Psoas muscle (tissue), 7 donors: ENCODE measurements at regions not wholly inside any gene's neighbourhood (a gene's known extent, or its start where the extent isn't known, plus 50 kb on each side); places are given as distances from the start of the nearest gene placed in this dataset.

ENCODE experiments used
- ATAC-seq, 4 donors: fragments of 200-7000 bp; cut with Tn5 transposase; one replicate each; pipeline ENCODE4 v1.9.1; 2020; ENCODE audit warnings: moderate library complexity in 3 of 4, mild to moderate bottlenecking in 2 of 4
- DNase-seq, 2 donors: peaks; one replicate each; pipeline ENCODE4 v3.0.0-alpha.2; 2020
- H3K27ac ChIP-seq: fragments of 200-600 bp; one replicate; pipeline ENCODE4 v1.8.0; 2022
- H3K27me3 ChIP-seq, 3 donors: fragments of 200-600 bp in 1 of 3; one replicate each; pipeline versions ENCODE4 v1.6.1 to v1.8.0; 2013 to 2022; ENCODE audit warnings: low read length in 2 of 3, mild to moderate bottlenecking in 2 of 3, moderate library complexity in 1 of 3; ENCODE audit not compliant: insufficient read depth in 3 of 3
- H3K36me3 ChIP-seq, 2 donors: fragments of 200-600 bp in 1 of 2; one replicate each; pipeline versions ENCODE4 v1.6.1 to v1.8.0; 2013 to 2022; ENCODE audit warnings: low read depth in 1 of 2, mild to moderate bottlenecking in 1 of 2, moderate library complexity in 1 of 2; ENCODE audit not compliant: insufficient read depth in 1 of 2
- H3K4me1 ChIP-seq: fragments of 200-600 bp; one replicate; pipeline ENCODE4 v1.8.0; 2022
- H3K4me3 ChIP-seq: fragments of 200-600 bp; one replicate; pipeline ENCODE4 v1.8.0; 2022; ENCODE audit warnings: mild to moderate bottlenecking
- H3K9me3 ChIP-seq: fragments of 200-600 bp; one replicate; pipeline ENCODE4 v1.8.0; 2022
- WGBS, 3 donors: extraction: QIAGEN DNeasy Blood & Tissue Kit; methylation state at CpG; one replicate each; pipeline versions ENCODE4 v1.1.6 to v1.1.7; 2013; 5-methylcytosine and 5-hydroxymethylcytosine counted together
- intact Hi-C, 2 donors: fragments of 100-400 bp; cut with DNase I; formaldehyde crosslinking; loops; one replicate each; pipeline versions ENCODE4 v1.11.0 to v1.14.2; 2022
- TF ChIP-seq, protein P1 (sequence below): fragments of 200-600 bp; IDR thresholded peaks from one replicate; pipeline ENCODE4 v1.8.0; 2022; ENCODE audit warnings: antibody characterized with exemption
- donor health status: healthy with polysubstance abuse.
- donor health status: DM: no; HTN: no; CAD: no; lungs with moderate emphysema.
- donor health status: Bipolar disorder and iron deficiency.
- donor health status: healthy.
- donor health status: DM: yes; HTN: yes; CAD: no.
- donor health status: DM: no; HTN: no; CAD: no.
- donor health status: DM: yes; HTN: yes; CAD: no.

DNA sequence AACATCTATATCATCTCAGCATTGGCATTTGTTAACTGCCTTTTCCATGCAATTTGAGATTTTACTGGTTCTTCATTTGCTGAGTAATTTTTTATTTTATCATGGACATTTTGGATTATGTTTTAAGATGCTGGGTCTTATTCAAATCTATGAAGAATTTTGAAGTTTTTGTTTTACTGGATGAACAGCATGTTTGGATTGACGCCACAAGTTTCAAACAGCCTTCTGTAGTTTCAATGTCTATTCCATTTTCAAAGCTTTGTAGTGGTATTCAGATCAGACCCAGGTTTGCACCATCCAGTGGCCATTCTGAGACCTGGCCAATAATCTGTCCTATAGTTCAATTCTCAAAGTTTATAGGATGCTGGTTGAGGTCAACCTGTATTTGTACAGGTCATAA lies 148.4 kb upstream of the STMND1 start:
- no peak overlapping the region for H3K27ac ChIP-seq
- DNase-seq (no peak), ATAC-seq (no peak)
- intact Hi-C loops: no loop called here
- no peaks in the 10 kb centered on the region for H3K9me3 ChIP-seq
- peaks cover 1% of the 10 kb centered on the region for H3K4me1 ChIP-seq
- no peaks in the 10 kb centered on the region for H3K36me3 ChIP-seq
- no peaks in the 10 kb centered on the region for H3K27me3 ChIP-seq
- H3K4me3 ChIP-seq: no peak overlapping the region
- WGBS, 3 donors: 97 to 99% (median 97%) methylated on average over 1 of the region's 1 CpG
- TF ChIP-seq, protein P1, sequence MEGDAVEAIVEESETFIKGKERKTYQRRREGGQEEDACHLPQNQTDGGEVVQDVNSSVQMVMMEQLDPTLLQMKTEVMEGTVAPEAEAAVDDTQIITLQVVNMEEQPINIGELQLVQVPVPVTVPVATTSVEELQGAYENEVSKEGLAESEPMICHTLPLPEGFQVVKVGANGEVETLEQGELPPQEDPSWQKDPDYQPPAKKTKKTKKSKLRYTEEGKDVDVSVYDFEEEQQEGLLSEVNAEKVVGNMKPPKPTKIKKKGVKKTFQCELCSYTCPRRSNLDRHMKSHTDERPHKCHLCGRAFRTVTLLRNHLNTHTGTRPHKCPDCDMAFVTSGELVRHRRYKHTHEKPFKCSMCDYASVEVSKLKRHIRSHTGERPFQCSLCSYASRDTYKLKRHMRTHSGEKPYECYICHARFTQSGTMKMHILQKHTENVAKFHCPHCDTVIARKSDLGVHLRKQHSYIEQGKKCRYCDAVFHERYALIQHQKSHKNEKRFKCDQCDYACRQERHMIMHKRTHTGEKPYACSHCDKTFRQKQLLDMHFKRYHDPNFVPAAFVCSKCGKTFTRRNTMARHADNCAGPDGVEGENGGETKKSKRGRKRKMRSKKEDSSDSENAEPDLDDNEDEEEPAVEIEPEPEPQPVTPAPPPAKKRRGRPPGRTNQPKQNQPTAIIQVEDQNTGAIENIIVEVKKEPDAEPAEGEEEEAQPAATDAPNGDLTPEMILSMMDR: no peak

DNA sequence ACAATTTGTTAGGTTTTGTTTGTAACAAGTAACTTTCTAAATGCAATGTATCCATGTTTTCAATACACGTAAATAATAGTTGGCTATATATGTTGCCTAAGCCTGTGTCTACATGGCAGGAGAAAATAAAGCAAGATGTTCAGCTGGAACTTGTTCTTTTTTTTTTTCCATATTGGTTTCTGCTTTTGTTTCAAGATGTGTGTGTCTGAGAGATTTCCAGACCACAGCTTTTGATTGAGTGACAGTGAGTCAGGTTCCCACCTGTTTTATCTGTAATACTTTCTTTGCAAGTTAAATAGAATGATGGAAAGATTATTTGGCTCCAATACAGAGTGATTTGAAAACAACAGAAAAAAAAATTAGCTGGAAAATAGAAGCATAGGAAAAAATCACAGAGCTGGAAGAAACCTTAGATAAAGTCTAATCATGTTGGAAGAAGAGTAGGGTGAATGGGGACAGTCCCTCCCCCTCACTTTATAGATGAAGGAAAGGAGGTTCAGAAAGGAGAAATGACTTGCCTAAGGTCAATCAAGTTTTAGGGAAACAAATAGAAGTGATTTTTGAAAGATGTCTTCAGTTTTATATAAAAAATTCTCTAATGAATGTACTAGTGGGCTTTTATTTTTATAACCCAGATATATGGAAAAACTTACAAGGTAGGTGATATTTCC lies 150.9 kb upstream of the STMND1 start:
- TF ChIP-seq, protein P1: no peak
- Histone ChIP-seq H3K27me3 (no peaks in the 10 kb centered on the region), H3K4me1 (peaks cover 17% of the 10 kb centered on the region), H3K4me3 (no peak overlapping the region), H3K27ac (no peak overlapping the region), H3K36me3 (no peaks in the 10 kb centered on the region), H3K9me3 (no peaks in the 10 kb centered on the region)
- no peak for DNase-seq
- intact Hi-C loops: no loop called here
- 94 to 100% (median 100%) methylated on average over 1 of the region's 1 CpG for WGBS, 3 donors
- no peak for ATAC-seq

DNA sequence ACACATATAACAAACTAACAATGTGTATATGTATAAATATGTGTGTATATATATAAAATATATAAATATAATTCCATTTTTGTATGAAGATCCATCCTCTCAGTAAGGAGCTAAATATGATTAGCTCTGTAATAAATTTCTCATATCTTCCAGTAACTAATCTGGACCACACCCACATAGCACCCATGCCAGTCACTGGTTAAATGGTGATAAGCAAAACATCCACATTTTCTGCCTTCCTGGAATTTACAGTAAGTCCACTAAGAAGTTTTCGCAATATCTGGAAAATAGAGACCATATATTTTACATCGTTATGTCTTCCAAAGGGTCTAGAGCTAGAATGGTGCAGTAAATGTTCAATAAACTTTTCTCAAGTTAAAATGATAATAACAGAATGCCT lies 151.5 kb upstream of the STMND1 start:
- Histone ChIP-seq H3K36me3 (no peaks in the 10 kb centered on the region), H3K4me3 (no peak overlapping the region), H3K27me3 (no peaks in the 10 kb centered on the region), H3K27ac (no peak overlapping the region), H3K4me1 (peaks cover 17% of the 10 kb centered on the region), H3K9me3 (no peaks in the 10 kb centered on the region)
- DNase-seq (no peak), ATAC-seq (no peak)
- TF ChIP-seq, protein P1: no peak
- WGBS, 3 donors: 96 to 99% (median 99%) methylated on average over 2 of the region's 2 CpGs
- intact Hi-C loops: no loop called here

DNA sequence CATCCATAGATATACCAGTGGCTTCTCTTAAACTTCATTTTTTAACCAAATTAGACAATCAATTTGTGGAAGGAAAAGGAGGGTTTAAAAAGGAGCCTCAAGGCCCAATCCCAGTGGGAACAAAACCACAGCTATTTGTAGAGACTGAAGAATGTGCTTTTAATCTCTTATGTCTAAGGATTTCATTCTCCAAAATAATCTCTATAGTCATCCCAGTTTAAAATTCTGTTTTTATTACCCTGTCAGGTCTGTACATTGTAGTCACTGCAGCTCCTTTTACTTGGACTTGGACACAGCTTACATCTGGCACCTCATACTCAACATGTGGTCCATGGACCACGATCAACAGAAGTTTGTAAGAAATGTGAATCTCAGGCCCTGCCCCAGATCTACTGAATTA lies 152.1 kb upstream of the STMND1 start:
- TF ChIP-seq, protein P1: no peak
- intact Hi-C loops: loop anchor here in 1 of 2 donors (5.0 kb wide), 1 partner anchor 112 kb away; no protein-coding TSS in a partner anchor
- Histone ChIP-seq H3K4me3 (no peak overlapping the region), H3K4me1 (peaks cover 17% of the 10 kb centered on the region), H3K9me3 (no peaks in the 10 kb centered on the region), H3K36me3 (no peaks in the 10 kb centered on the region), H3K27me3 (no peaks in the 10 kb centered on the region), H3K27ac (no peak overlapping the region)
- ATAC-seq (no peak), DNase-seq (no peak)
- WGBS, 3 donors: 28 to 69% (median 28%) methylated on average over 1 of the region's 1 CpG

DNA sequence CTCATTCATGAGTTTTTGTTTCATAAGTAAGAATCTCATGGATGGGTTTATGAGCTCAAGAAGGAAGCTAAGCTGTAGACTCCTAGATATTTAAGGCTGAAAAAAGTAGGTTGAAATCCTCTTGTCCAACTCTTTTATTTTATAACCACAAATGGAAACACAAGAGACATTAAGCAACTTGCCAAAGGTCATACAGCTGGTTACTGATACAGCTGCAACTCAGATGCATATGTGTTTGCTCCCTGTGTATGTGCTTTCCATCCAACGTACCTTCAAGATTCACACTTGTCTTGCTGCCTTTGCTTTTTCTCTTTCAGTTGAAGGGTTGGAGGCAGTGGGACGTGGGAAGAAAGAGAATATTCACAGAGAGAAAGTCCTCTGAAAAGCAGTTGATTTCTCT lies 153.5 kb upstream of the STMND1 start:
- intact Hi-C loops: loop anchor here in 1 of 2 donors (5.0 kb wide), 1 partner anchor 111 kb away; no protein-coding TSS in a partner anchor
- Histone ChIP-seq H3K4me1 (peaks cover 17% of the 10 kb centered on the region), H3K36me3 (no peaks in the 10 kb centered on the region), H3K27ac (peak overlapping the region; percentile 72), H3K9me3 (no peaks in the 10 kb centered on the region), H3K4me3 (no peak overlapping the region), H3K27me3 (no peaks in the 10 kb centered on the region)
- 78 to 89% (median 83%) methylated on average over 2 of the region's 2 CpGs for WGBS, 3 donors
- DNase-seq (no peak), ATAC-seq (no peak)
- TF ChIP-seq, protein P1: no peak
